OCI-LY3 (cell line): ENCODE measurements at regions not wholly inside any gene's neighbourhood (a gene's known extent, or its start where the extent isn't known, plus 50 kb on each side); places are given as distances from the start of the nearest gene placed in this dataset.

ENCODE experiments used
- EZH2phosphoT487 ChIP-seq: fragments of 200-600 bp; shearing (Covaris generic); IDR thresholded peaks from 2 replicates; pipeline ENCODE4 v1.6.1; 2018; ENCODE audit warnings: antibody characterized with exemption, mixed run types, low read depth
- TF ChIP-seq, protein P1 (sequence below): fragments of 200-600, 300-600 bp; sonication (generic); IDR thresholded peaks from 2 replicates; pipeline ENCODE4 v1.5.1; 2014; ENCODE audit warnings: antibody characterized with exemption, low read length, low read depth

DNA sequence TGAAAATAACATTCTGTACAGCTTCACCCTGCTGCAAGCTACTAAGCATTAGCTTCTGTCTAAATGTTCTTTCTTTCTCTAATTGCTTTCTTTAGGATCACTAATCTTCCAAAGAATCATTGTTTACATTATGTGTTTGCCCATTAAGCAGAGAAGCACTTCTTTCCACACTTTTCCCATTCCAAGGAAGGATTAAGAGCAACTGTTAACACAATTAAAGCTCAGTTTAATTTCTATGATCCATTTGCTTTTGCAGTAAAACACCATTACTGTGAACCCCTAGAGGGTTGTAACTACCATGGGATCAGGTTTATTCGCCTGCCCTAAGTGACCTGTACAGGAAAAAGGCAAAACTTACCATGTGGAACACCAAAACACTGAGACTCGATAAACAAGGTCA, 125.8 kb upstream of the ZNF385D start:
- TF ChIP-seq, protein P1, sequence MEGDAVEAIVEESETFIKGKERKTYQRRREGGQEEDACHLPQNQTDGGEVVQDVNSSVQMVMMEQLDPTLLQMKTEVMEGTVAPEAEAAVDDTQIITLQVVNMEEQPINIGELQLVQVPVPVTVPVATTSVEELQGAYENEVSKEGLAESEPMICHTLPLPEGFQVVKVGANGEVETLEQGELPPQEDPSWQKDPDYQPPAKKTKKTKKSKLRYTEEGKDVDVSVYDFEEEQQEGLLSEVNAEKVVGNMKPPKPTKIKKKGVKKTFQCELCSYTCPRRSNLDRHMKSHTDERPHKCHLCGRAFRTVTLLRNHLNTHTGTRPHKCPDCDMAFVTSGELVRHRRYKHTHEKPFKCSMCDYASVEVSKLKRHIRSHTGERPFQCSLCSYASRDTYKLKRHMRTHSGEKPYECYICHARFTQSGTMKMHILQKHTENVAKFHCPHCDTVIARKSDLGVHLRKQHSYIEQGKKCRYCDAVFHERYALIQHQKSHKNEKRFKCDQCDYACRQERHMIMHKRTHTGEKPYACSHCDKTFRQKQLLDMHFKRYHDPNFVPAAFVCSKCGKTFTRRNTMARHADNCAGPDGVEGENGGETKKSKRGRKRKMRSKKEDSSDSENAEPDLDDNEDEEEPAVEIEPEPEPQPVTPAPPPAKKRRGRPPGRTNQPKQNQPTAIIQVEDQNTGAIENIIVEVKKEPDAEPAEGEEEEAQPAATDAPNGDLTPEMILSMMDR, result no peak
- TF ChIP-seq EZH2phosphoT487, result no peak
